Hepatocyte (in vitro differentiated cells): ENCODE measurements at regions not wholly inside any gene's neighbourhood (a gene's known extent, or its start where the extent isn't known, plus 50 kb on each side); places are given as distances from the start of the nearest gene placed in this dataset.

Experiments
- CTCF ChIP-seq: fragments of 200-600 bp; sonication (generic); IDR thresholded peaks from 2 replicates; pipeline ENCODE4 v1.5.1; 2016; ENCODE audit warnings: antibody characterized with exemption, mild to moderate bottlenecking; ENCODE audit not compliant: poor library complexity
- EZH2 ChIP-seq: fragments of 200-600 bp; sonication (generic); IDR thresholded peaks from 2 replicates; pipeline ENCODE4 v1.6.1; 2016; ENCODE audit warnings: antibody characterized with exemption, mild to moderate bottlenecking, borderline replicate concordance

GRCh38 chr18:51762373-51762772 lies 564.9 kb upstream of the MEX3C start:
- TF ChIP-seq CTCF (no peak), EZH2 (no peak)
